WERI-Rb-1 (cell line): ENCODE measurements at regions not wholly inside any gene's neighbourhood (a gene's known extent, or its start where the extent isn't known, plus 50 kb on each side); places are given as distances from the start of the nearest gene placed in this dataset.

Experiments used
- DNase-seq: peaks from one replicate; pipeline ENCODE4 v3.0.0-alpha.2; 2020
- H3K27ac ChIP-seq: fragments of 250-450 bp; sonication (Bioruptor Pico); 2 replicates; pipeline ENCODE4 v1.5.1; 2020; ENCODE audit warnings: mild to moderate bottlenecking, moderate library complexity
- H3K27me3 ChIP-seq: fragments of 250-450 bp; sonication (Bioruptor Pico); 2 replicates; pipeline ENCODE4 v1.5.1; 2021; ENCODE audit warnings: mild to moderate bottlenecking, low read depth, moderate library complexity; ENCODE audit not compliant: insufficient read depth, severe bottlenecking
- H3K36me3 ChIP-seq: fragments of 250-450 bp; sonication (Bioruptor Pico); 2 replicates; pipeline ENCODE4 v1.5.1; 2020; ENCODE audit warnings: mild to moderate bottlenecking, moderate library complexity
- H3K4me3 ChIP-seq: 2 replicates; pipeline ENCODE4 v1.5.1; 2011; ENCODE audit warnings: low read depth, mild to moderate bottlenecking, control low read depth, low read length
- H3K9me3 ChIP-seq: fragments of 250-450 bp; sonication (Bioruptor Pico); 2 replicates; pipeline ENCODE4 v1.5.1; 2021; ENCODE audit warnings: mild to moderate bottlenecking, moderate library complexity; ENCODE audit not compliant: severe bottlenecking
- CTCF ChIP-seq: IDR thresholded peaks from 2 replicates; pipeline ENCODE4 v1.5.1; 2011; ENCODE audit warnings: low read depth, mild to moderate bottlenecking, control low read depth, inconsistent platforms, low read length

- H3K27ac ChIP-seq, result no peak overlapping the region
- no peaks in the 10 kb centered on the region for H3K9me3 ChIP-seq
- H3K36me3 ChIP-seq, result no peaks in the 10 kb centered on the region
- H3K27me3 ChIP-seq, result no peaks in the 10 kb centered on the region
- TF ChIP-seq CTCF, result no peak
- no peak overlapping the region for H3K4me3 ChIP-seq
- no peak for DNase-seq
These were observed 124.4 kb upstream of the LUZP2 start for GRCh38 chr11:24372491-24372890.

GRCh38 chr11:24373516-24373915, 123.3 kb upstream of the LUZP2 start:
- H3K36me3 ChIP-seq, result no peaks in the 10 kb centered on the region
- no peak for DNase-seq
- H3K9me3 ChIP-seq, result no peaks in the 10 kb centered on the region
- H3K27ac ChIP-seq, result no peak overlapping the region
- no peaks in the 10 kb centered on the region for H3K27me3 ChIP-seq
- no peak overlapping the region for H3K4me3 ChIP-seq
- no peak for TF ChIP-seq CTCF

GRCh38 chr11:24375351-24375750, 121.5 kb upstream of the LUZP2 start:
- DNase-seq, result no peak
- no peak overlapping the region for H3K27ac ChIP-seq
- no peaks in the 10 kb centered on the region for H3K9me3 ChIP-seq
- TF ChIP-seq CTCF, result no peak
- H3K4me3 ChIP-seq, result no peak overlapping the region
- H3K27me3 ChIP-seq, result no peaks in the 10 kb centered on the region
- no peaks in the 10 kb centered on the region for H3K36me3 ChIP-seq

- H3K4me3 ChIP-seq, result no peak overlapping the region
- H3K36me3 ChIP-seq, result no peaks in the 10 kb centered on the region
- DNase-seq, result no peak
- H3K9me3 ChIP-seq, result no peaks in the 10 kb centered on the region
- no peak for TF ChIP-seq CTCF
- H3K27ac ChIP-seq, result no peak overlapping the region
- H3K27me3 ChIP-seq, result no peaks in the 10 kb centered on the region
These were observed 120.9 kb upstream of the LUZP2 start for GRCh38 chr11:24375931-24376330.

- no peaks in the 10 kb centered on the region for H3K36me3 ChIP-seq
- H3K27ac ChIP-seq, result no peak overlapping the region
- no peak overlapping the region for H3K4me3 ChIP-seq
- peaks cover 3% of the 10 kb centered on the region for H3K27me3 ChIP-seq
- TF ChIP-seq CTCF, result no peak
- DNase-seq, result no peak
- no peaks in the 10 kb centered on the region for H3K9me3 ChIP-seq
These were observed 113.7 kb upstream of the LUZP2 start for GRCh38 chr11:24383137-24383536.

GRCh38 chr11:24384240-24384639, 112.6 kb upstream of the LUZP2 start:
- Histone ChIP-seq H3K27me3 (peaks cover 3% of the 10 kb centered on the region), H3K9me3 (no peaks in the 10 kb centered on the region), H3K36me3 (no peaks in the 10 kb centered on the region), H3K4me3 (no peak overlapping the region), H3K27ac (no peak overlapping the region)
- TF ChIP-seq CTCF, result no peak
- no peak for DNase-seq
